Muscle of arm (tissue), 1 donor: ENCODE measurements at regions not wholly inside any gene's neighbourhood (a gene's known extent, or its start where the extent isn't known, plus 50 kb on each side); places are given as distances from the start of the nearest gene placed in this dataset.
"Not testable (repeated sequence)": the region's sequence is repeated elsewhere in the genome, so short reads cannot be mapped to it uniquely, and the experiment has no call there.

Source experiments
- DNase-seq: peaks from one replicate; pipeline ENCODE4 v3.0.0-alpha.2; 2013

GRCh38 chr15:53843869-53844569, 84.6 kb upstream of the WDR72 start:
- DNase-seq, result no peak

- no peak for DNase-seq
These were observed 83.7 kb upstream of the WDR72 start for GRCh38 chr15:53843166-53843565.

DNA sequence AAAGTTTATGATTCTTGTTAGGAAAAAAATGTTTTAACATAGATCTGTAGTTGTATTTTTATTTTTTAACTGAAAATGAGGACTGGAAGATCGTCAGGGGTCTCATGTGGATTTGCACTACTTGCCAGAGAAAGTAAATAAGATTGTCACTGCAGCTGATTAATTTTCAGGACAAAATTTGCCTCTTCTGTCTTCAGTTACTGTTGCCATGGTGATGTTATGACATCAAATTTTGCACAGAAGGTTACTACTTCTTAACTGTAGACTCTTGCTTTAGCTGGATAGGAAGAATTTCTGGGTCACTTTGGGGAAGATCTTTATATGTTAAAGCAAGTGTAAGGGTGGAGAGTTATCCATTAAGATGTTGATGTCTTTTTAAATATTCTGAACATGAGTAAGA, 82.2 kb upstream of the WDR72 start:
- no peak for DNase-seq

- DNase-seq, result no peak
These were observed 81.2 kb upstream of the WDR72 start for GRCh38 chr15:53840681-53841080.

- DNase-seq, result no peak
These were observed 77.8 kb upstream of the WDR72 start for GRCh38 chr15:53837263-53837662.

DNA sequence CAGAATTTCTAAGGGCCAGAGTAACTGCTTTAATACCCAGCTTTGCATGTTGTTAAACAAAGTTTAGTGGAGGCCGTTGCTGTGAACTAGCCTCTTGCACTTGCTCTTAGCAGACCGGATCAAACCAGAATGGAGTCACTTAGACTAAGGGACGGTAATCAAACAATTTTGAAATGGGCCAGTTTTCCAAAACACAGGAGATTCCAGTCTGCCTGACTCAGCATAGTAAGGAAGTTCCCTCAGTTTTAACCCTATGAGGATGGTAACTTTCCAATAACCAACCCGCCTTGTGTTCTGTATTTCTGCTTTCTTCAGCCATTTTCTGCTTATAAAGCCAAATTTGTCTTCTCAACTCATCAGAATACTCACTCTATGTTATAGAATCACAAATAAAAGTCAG, 77.2 kb upstream of the WDR72 start:
- DNase-seq, result no peak

- DNase-seq, result no peak
These were observed 75.8 kb upstream of the WDR72 start for GRCh38 chr15:53835309-53835708.

DNA sequence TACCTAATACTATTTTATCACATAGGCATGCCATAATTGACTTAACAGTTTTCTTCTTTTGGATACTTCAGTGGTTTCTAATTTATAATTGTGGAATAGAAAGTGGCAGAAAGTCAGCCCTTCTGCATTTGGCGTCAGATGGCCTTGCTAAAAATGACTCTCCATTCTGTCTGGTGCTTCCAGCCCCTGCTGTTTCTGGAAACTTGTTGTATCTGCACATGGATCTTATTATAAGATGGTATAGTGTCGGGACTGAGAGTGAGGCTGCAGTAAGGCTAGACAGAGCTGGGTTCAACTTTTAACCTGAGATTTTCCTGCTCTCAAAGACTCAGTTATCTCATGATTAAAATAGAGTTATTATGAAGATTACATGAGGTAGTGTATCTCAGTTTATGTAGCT, 74.8 kb upstream of the WDR72 start:
- DNase-seq, result no peak

DNA sequence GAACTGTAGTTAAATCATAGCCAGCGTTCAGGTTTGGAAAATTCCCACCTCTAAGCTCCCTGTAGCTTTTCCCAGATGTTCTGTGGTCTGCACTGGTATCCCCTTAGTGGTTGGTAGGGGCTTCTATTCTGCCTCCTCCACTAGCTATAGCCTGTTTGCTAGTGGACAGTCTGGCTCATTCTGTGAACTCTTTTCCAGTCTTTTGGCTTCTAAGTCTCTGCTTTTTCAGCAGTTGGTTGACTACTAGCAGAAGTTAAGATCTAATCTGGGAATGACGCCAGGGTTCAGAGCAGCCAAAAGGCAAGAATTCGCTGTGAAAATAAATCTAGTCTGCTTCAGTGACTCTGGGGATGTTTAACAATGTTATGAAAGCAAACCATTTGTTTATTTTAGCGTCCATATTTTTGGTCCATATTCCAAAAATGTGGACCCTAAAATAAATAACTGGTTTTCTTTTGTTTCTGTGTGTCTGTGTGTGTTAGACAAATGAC, 73.7 kb upstream of the WDR72 start:
- peak; percentile 90 for DNase-seq

- DNase-seq, result no peak
These were observed 72.7 kb upstream of the WDR72 start for GRCh38 chr15:53831907-53832770.

GRCh38 chr15:53830707-53831386, 71.4 kb upstream of the WDR72 start:
- DNase-seq, result no peak

DNA sequence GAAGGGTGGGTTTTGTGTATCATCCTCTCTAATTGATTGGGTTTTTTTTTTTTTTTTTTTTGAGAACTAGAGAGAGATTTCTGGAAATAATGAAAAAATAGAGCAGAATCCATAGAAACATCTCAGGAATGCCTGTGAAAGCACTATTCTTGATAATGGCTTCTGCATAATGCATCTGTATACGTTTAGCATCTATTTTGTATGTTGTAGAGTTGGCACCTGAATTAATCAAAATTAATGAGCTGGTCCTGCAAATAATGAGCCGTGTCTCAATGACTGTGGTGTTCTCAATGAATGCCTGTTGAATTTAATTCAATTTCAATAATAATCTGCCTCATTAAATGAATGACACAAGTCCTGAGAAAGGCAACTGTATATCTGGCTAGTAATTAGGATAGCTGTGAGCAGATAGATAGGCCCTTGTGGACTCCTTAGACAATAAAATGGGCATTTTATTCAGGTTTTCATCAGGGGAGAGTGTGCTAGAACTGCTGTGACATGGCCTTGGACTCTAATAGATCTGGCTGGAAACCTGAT, 70.5 kb upstream of the WDR72 start:
- DNase-seq, result no peak

DNA sequence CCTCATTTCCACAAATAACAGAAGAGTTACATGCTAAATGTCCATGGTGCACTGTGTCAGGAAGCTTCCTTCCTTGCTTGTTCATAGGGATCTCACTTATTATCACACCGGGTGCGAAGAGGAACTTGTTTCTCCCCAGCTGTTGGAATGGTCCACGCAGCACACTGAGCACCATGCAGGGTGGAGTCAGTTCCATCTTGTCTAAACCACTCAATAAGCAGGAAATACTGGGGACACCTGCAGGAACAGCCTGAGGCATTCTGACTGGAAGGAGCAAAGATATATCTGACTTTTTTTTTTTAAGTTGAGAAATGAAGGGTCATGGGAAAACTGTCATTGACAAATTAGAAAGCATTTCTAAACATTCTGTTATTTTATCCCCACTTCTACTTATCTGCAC, 70.0 kb upstream of the WDR72 start:
- DNase-seq, result no peak

- no peak for DNase-seq
These were observed 67.9 kb upstream of the WDR72 start for GRCh38 chr15:53827355-53827754.

DNA sequence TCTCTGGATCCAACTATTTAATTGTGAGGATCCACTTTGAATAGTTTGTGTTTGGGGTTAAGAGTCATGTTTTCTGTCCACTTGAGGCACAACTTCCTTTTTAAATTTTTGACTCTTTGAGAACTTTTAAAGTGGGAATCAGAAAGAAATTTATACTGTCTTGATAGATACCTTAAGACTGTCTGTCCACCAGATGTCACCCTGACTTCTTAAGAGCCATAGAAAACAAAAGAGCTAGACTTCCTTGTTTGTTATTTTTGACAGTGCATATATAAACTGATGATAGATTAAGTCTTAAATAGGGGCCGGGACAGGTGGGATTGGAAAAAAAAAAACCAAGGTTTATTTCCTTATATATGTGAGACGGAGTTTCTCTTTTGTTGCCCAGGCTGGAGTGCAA, 52.1 kb upstream of the WDR72 start:
- peak; percentile 37 for DNase-seq

DNA sequence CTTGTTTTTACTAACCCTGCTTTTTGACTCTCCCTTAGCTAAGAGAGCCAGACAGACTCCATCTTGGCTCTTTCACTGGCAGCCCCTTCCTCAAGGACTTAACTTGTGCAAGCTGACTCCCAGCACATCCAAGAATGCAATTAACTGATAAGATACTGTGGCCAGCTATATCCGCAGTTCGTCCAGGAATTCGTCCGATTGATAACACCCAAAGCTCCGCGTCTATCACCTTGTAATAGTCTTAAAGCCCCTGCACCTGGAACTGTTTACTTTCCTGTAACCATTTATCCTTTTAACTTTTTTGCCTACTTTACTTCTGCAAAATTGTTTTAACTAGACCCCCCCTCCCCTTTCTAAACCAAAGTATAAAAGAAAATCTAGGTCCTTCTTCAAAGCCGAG, 50.8 kb upstream of the WDR72 start:
- not testable (repeated sequence) for DNase-seq
